SK-N-SH (cell line): ENCODE measurements at regions not wholly inside any gene's neighbourhood (a gene's known extent, or its start where the extent isn't known, plus 50 kb on each side); places are given as distances from the start of the nearest gene placed in this dataset.

Experiments used
- CTCF ChIA-PET: fragments of 300-600, 350-600 bp; formaldehyde crosslinking; extraction: SDS; loops from one replicate; lab custom pipeline; 2021; lab: Yijun Ruan, JAX
- POLR2A ChIA-PET: fragments of 350-600 bp; sonication (Branson Sonifier 250); formaldehyde crosslinking; extraction: SDS; loops from one replicate; lab custom pipeline; 2020; ENCODE audit warnings: antibody characterized with exemption, inconsistent platforms; lab: Yijun Ruan, JAX
- DNase-seq: peaks from one replicate; pipeline ENCODE4 v3.0.0; 2012
- H2AFZ ChIP-seq: fragments of 200-600 bp; sonication (generic); 2 replicates; pipeline ENCODE4 v1.8.1; 2016; ENCODE audit warnings: antibody characterized with exemption, mild to moderate bottlenecking, low read depth
- H3F3A ChIP-seq: fragments of 200-600 bp; sonication (generic); replicated peaks from 2 replicates; pipeline ENCODE3; 2016; ENCODE audit warnings: antibody characterized with exemption, mild to moderate bottlenecking; ENCODE audit not compliant: insufficient read depth
- H3K27ac ChIP-seq, 2 experiments: fragments of 200-500 bp in 1 of 2; fragments of 200-600 bp in 1 of 2; sonication (Bioruptor generic) in 1 of 2; sonication (generic), shearing (Covaris generic) in 1 of 2; 2 replicates each; pipeline versions ENCODE4 v1.5.1 to v1.6.1; 2014 to 2016; ENCODE audit warnings: low read depth in 2 of 2, inconsistent platforms in 1 of 2, low read length in 1 of 2, mild to moderate bottlenecking in 1 of 2, mixed read lengths in 1 of 2
- H3K27me3 ChIP-seq: fragments of 200-600 bp; sonication (generic), shearing (Covaris generic); 2 replicates; pipeline ENCODE4 v1.6.1; 2016; ENCODE audit warnings: mixed run types; ENCODE audit not compliant: insufficient read depth
- H3K36me3 ChIP-seq, 2 experiments: fragments of 200-500 bp in 1 of 2; fragments of 200-600 bp in 1 of 2; sonication (Bioruptor generic) in 1 of 2; sonication (generic) in 1 of 2; replicated peaks in 1 of 2; 2 replicates each; pipeline versions ENCODE3 to v1.5.1; 2014 to 2016; ENCODE audit warnings: low read length in 1 of 2, mild to moderate bottlenecking in 1 of 2; ENCODE audit not compliant: insufficient read depth in 2 of 2, control insufficient read depth in 1 of 2
- H3K4me1 ChIP-seq, 2 experiments: fragments of 200-500 bp in 1 of 2; fragments of 200-600 bp in 1 of 2; sonication (Bioruptor generic) in 1 of 2; sonication (generic), shearing (Covaris generic) in 1 of 2; 2 replicates each; pipeline versions ENCODE4 v1.5.1 to v1.6.1; 2014 to 2016; ENCODE audit warnings: low read depth in 1 of 2, low read length in 1 of 2, mixed run types in 1 of 2; ENCODE audit not compliant: insufficient read depth in 2 of 2, control insufficient read depth in 1 of 2
- H3K4me2 ChIP-seq: fragments of 200-600 bp; sonication (generic), shearing (Covaris generic); 2 replicates; pipeline ENCODE4 v1.6.1; 2017; ENCODE audit warnings: mixed run types
- H3K4me3 ChIP-seq, 2 experiments: fragments of 200-500 bp in 1 of 2; fragments of 200-600 bp in 1 of 2; sonication (Bioruptor generic) in 1 of 2; sonication (generic), shearing (Covaris generic) in 1 of 2; 2 replicates each; pipeline versions ENCODE4 v1.5.1 to v1.8.1; 2014 to 2016; ENCODE audit warnings: low read depth in 2 of 2, inconsistent platforms in 1 of 2, low read length in 1 of 2, mild to moderate bottlenecking in 1 of 2, mixed read lengths in 1 of 2, moderate library complexity in 1 of 2
- H3K79me2 ChIP-seq: fragments of 200-600 bp; sonication (generic); 2 replicates; pipeline ENCODE4 v1.8.1; 2017; ENCODE audit warnings: mild to moderate bottlenecking; ENCODE audit not compliant: insufficient read depth
- H3K9ac ChIP-seq: fragments of 200-600 bp; sonication (generic); 2 replicates; pipeline ENCODE4 v1.6.1; 2017; ENCODE audit warnings: mixed run types
- H3K9me2 ChIP-seq: fragments of 200-600 bp; sonication (generic); 2 replicates; pipeline ENCODE4 v1.6.1; 2017; ENCODE audit warnings: mixed run types
- H3K9me3 ChIP-seq: fragments of 200-600 bp; sonication (generic); 2 replicates; pipeline ENCODE4 v1.6.1; 2017; ENCODE audit warnings: mixed run types, mild to moderate bottlenecking, moderate library complexity
- H4K20me1 ChIP-seq: fragments of 200-600 bp; sonication (generic); 2 replicates; pipeline ENCODE4 v1.6.1; 2017; ENCODE audit warnings: mild to moderate bottlenecking, mixed run types; ENCODE audit not compliant: insufficient read depth
- ELF1 ChIP-seq: IDR thresholded peaks from 2 replicates; pipeline ENCODE4 v1.4.0; 2012
- EZH2phosphoT487 ChIP-seq: fragments of 200-600 bp; sonication (generic); IDR thresholded peaks from 2 replicates; pipeline ENCODE4 v1.6.1; 2017; ENCODE audit warnings: low read depth, mixed run types, mild to moderate bottlenecking, antibody characterized with exemption, moderate library complexity, borderline replicate concordance
- FOSL2 ChIP-seq: IDR thresholded peaks from 2 replicates; pipeline ENCODE4 v1.4.0; 2012; ENCODE audit warnings: low read depth, mild to moderate bottlenecking, moderate library complexity, borderline replicate concordance
- GABPA ChIP-seq: IDR thresholded peaks from 2 replicates; pipeline ENCODE4 v1.4.0; 2012; ENCODE audit warnings: low read depth, mild to moderate bottlenecking
- GATA2 ChIP-seq: sonication (generic); formaldehyde crosslinking; IDR thresholded peaks from 2 replicates; pipeline ENCODE4 v1.5.0; 2020; ENCODE audit warnings: mild to moderate bottlenecking, missing genetic modification reagents
- IRF3 ChIP-seq: fragments of 150-350 bp; IDR thresholded peaks from 2 replicates; pipeline ENCODE4 v1.6.1; 2016; ENCODE audit warnings: mild to moderate bottlenecking, low read depth, low read length
- MEF2A ChIP-seq: IDR thresholded peaks from 2 replicates; pipeline ENCODE4 v1.4.0; 2012; ENCODE audit warnings: low read depth, borderline replicate concordance
- NFIC ChIP-seq: IDR thresholded peaks from 2 replicates; pipeline ENCODE4 v1.4.0; 2012; ENCODE audit warnings: borderline replicate concordance
- POLR2AphosphoS5 ChIP-seq: IDR thresholded peaks from 2 replicates; pipeline ENCODE4 v1.6.1; 2012; ENCODE audit warnings: low read depth, low read length
- RAD21 ChIP-seq: IDR thresholded peaks from 2 replicates; pipeline ENCODE4 v1.6.1; 2012; ENCODE audit warnings: mild to moderate bottlenecking, low read length
- RCOR1 ChIP-seq: fragments of 150-350 bp; IDR thresholded peaks from 2 replicates; pipeline ENCODE4 v1.6.1; 2017; ENCODE audit warnings: antibody characterized with exemption, low read length
- SMC3 ChIP-seq: IDR thresholded peaks from 2 replicates; pipeline ENCODE4 v1.6.1; 2012; ENCODE audit warnings: low read depth, low read length, improper control_type of control experiment
- WGBS: methylation state at CpG from one replicate; pipeline ENCODE4 v1.1.6; 2017; ENCODE audit warnings: low lambda C conversion rate; 5-methylcytosine and 5-hydroxymethylcytosine counted together
- TF ChIP-seq, protein P1 (sequence below): fragments of 200-600 bp; sonication (generic); IDR thresholded peaks from 2 replicates; pipeline ENCODE4 v1.6.1; 2017; ENCODE audit warnings: antibody characterized with exemption, mild to moderate bottlenecking, moderate library complexity
- TF ChIP-seq, protein P2 (sequence below): IDR thresholded peaks from 2 replicates; pipeline ENCODE4 v1.4.0; 2012; ENCODE audit warnings: low read depth
- TF ChIP-seq, protein P3 (sequence below): IDR thresholded peaks from 2 replicates; pipeline ENCODE4; 2012
- TF ChIP-seq, protein P4 (sequence below): fragments of 150-350 bp; IDR thresholded peaks from 2 replicates; pipeline ENCODE4 v1.6.1; 2017; ENCODE audit warnings: antibody characterized with exemption, low read length, low read depth, borderline replicate concordance
- TF ChIP-seq, protein P5 (sequence below): IDR thresholded peaks from 2 replicates; pipeline ENCODE4 v1.4.0; 2012; ENCODE audit warnings: low read depth, borderline replicate concordance

DNA sequence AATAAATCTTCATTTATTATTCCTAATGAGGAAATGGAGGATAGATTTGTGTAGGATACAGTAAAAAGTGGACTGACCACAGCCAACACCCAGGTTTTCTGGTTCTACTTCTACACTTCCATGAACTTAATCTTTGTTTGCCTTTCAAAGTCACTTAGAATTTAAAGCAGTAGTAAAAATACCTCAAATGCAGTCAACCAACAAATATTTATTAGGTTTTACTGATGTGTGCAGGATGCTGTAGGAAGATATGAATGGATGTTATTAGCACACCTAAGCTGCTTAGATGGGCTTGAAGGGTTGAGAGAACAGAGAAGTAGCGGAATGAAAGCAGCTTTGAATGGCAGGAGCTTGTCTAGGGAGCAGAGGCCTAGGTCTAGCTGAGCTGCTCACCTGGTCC, 201.1 kb downstream of the PALM2AKAP2 start:
- CTCF ChIA-PET = no interaction called here
- H3K9me3 ChIP-seq = no peaks in the 10 kb centered on the region
- WGBS = 0% methylated on average over 1 of the region's 1 CpG
- no peak for DNase-seq
- no peaks in the 10 kb centered on the region for H3K9me2 ChIP-seq
- peaks cover 19% of the 10 kb centered on the region for H3F3A ChIP-seq
- H3K27me3 ChIP-seq = no peaks in the 10 kb centered on the region
- no peak overlapping the region for H3K27ac ChIP-seq
- peaks cover 13% of the 10 kb centered on the region for H3K79me2 ChIP-seq
- TF ChIP-seq, protein P1, sequence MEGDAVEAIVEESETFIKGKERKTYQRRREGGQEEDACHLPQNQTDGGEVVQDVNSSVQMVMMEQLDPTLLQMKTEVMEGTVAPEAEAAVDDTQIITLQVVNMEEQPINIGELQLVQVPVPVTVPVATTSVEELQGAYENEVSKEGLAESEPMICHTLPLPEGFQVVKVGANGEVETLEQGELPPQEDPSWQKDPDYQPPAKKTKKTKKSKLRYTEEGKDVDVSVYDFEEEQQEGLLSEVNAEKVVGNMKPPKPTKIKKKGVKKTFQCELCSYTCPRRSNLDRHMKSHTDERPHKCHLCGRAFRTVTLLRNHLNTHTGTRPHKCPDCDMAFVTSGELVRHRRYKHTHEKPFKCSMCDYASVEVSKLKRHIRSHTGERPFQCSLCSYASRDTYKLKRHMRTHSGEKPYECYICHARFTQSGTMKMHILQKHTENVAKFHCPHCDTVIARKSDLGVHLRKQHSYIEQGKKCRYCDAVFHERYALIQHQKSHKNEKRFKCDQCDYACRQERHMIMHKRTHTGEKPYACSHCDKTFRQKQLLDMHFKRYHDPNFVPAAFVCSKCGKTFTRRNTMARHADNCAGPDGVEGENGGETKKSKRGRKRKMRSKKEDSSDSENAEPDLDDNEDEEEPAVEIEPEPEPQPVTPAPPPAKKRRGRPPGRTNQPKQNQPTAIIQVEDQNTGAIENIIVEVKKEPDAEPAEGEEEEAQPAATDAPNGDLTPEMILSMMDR = no peak
- TF ChIP-seq FOSL2 (no peak), GATA2 (CRISPR knock-in tag) (no peak), EZH2phosphoT487 (no peak), IRF3 (no peak), MEF2A (no peak), RAD21 (no peak), SMC3 (no peak), NFIC (no peak), RCOR1 (no peak), ELF1 (no peak), GABPA (no peak), POLR2AphosphoS5 (no peak)
- TF ChIP-seq, protein P2, sequence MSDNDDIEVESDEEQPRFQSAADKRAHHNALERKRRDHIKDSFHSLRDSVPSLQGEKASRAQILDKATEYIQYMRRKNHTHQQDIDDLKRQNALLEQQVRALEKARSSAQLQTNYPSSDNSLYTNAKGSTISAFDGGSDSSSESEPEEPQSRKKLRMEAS = no peak
- TF ChIP-seq, protein P3, sequence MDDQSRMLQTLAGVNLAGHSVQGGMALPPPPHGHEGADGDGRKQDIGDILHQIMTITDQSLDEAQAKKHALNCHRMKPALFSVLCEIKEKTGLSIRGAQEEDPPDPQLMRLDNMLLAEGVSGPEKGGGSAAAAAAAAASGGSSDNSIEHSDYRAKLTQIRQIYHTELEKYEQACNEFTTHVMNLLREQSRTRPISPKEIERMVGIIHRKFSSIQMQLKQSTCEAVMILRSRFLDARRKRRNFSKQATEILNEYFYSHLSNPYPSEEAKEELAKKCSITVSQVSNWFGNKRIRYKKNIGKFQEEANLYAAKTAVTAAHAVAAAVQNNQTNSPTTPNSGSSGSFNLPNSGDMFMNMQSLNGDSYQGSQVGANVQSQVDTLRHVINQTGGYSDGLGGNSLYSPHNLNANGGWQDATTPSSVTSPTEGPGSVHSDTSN = no peak
- TF ChIP-seq, protein P4, sequence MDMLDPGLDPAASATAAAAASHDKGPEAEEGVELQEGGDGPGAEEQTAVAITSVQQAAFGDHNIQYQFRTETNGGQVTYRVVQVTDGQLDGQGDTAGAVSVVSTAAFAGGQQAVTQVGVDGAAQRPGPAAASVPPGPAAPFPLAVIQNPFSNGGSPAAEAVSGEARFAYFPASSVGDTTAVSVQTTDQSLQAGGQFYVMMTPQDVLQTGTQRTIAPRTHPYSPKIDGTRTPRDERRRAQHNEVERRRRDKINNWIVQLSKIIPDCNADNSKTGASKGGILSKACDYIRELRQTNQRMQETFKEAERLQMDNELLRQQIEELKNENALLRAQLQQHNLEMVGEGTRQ = no peak
- TF ChIP-seq, protein P5, sequence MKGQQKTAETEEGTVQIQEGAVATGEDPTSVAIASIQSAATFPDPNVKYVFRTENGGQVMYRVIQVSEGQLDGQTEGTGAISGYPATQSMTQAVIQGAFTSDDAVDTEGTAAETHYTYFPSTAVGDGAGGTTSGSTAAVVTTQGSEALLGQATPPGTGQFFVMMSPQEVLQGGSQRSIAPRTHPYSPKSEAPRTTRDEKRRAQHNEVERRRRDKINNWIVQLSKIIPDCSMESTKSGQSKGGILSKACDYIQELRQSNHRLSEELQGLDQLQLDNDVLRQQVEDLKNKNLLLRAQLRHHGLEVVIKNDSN = no peak
- no peak overlapping the region for H3K9ac ChIP-seq
- peaks cover 0 to 5% of the 10 kb centered on the region in 2 experiments; a peak in 2 of 4 replicates for H3K4me1 ChIP-seq
- H3K4me2 ChIP-seq = no peak overlapping the region
- no peaks in the 10 kb centered on the region for H4K20me1 ChIP-seq
- POLR2A ChIA-PET = no interaction called here
- no peaks in the 10 kb centered on the region for H3K36me3 ChIP-seq
- H3K4me3 ChIP-seq = no peak overlapping the region
- H2AFZ ChIP-seq = no peak overlapping the region
